ENCODE measurements at regions not wholly inside any gene's neighbourhood (a gene's known extent, or its start where the extent isn't known, plus 50 kb on each side); places are given as distances from the start of the nearest gene placed in this dataset.

DNA sequence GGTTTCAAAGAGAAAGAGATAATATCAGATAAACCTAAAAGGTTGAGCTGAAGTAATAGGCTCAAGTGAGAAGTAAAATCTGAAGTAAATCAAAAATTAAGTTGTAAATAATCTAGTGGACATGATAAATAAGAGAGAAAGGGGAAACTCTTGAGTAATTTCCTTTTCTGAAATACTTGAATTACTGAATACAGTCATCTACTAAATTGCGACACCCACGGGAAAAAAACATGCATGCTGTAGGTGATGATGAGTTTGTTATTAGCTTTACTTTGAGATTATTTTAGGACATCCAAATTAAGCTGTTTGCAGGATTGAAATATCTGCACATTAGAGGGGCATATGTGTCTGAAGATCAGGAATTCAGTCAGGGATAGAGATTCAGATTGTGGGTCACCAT lies 50.0 kb upstream of the CARD18 start:
- H3K4me3 ChIP-seq (ENCODE audit: low read depth, low read length) = no peak overlapping the region
- peak; percentile 35 for DNase-seq (ENCODE audit: low read depth)
- TF ChIP-seq POLR2A (IDR thresholded peaks at IDR 0.05; ENCODE audit: extremely low read depth, insufficient read length) = no peak
- TF ChIP-seq, protein P1, sequence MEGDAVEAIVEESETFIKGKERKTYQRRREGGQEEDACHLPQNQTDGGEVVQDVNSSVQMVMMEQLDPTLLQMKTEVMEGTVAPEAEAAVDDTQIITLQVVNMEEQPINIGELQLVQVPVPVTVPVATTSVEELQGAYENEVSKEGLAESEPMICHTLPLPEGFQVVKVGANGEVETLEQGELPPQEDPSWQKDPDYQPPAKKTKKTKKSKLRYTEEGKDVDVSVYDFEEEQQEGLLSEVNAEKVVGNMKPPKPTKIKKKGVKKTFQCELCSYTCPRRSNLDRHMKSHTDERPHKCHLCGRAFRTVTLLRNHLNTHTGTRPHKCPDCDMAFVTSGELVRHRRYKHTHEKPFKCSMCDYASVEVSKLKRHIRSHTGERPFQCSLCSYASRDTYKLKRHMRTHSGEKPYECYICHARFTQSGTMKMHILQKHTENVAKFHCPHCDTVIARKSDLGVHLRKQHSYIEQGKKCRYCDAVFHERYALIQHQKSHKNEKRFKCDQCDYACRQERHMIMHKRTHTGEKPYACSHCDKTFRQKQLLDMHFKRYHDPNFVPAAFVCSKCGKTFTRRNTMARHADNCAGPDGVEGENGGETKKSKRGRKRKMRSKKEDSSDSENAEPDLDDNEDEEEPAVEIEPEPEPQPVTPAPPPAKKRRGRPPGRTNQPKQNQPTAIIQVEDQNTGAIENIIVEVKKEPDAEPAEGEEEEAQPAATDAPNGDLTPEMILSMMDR (IDR thresholded peaks at IDR 0.05; ENCODE audit: low read depth, low read length) = no peak
- no peak for TF ChIP-seq MYC (IDR thresholded peaks at IDR 0.05; ENCODE audit: low read depth, low read length)
- TF ChIP-seq, protein P2, sequence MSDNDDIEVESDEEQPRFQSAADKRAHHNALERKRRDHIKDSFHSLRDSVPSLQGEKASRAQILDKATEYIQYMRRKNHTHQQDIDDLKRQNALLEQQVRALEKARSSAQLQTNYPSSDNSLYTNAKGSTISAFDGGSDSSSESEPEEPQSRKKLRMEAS (IDR thresholded peaks at IDR 0.05; ENCODE audit: low read depth, low read length) = no peak
